ENCODE measurements at regions not wholly inside any gene's neighbourhood (a gene's known extent, or its start where the extent isn't known, plus 50 kb on each side); places are given as distances from the start of the nearest gene placed in this dataset.

DNA sequence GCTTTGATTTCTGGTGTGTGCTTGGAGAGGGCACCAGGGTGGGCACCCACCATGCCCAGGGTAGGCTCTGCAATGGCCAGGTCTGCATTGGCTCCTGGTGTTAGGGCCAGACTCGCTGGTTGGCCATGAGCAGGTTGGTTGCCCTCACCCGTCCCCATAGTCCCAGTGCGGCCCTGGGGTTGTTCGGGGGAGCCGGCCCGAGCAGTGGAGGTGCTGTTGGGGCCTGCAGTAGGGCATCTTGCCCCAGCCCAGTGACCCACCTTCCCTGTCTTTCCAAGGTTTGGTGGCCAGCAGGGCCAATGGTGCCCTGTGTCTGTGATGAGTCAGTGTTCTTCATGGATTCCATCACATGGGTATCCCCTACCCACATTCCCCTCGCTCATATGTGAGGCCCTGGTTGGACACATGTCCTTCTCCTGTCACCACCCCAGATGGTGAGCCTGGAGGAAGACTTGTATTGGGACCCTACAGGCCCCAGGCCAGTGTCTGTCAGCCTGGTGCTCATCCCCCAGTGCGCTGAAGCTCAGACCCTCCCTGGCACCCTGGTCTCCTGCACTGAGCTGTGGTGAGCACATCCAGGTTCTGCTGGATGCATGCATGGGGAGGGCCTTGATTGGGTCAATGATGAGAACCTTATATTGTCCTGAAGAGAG lies 190.1 kb downstream of the UBE3A start:
- TF ChIP-seq, protein P1, sequence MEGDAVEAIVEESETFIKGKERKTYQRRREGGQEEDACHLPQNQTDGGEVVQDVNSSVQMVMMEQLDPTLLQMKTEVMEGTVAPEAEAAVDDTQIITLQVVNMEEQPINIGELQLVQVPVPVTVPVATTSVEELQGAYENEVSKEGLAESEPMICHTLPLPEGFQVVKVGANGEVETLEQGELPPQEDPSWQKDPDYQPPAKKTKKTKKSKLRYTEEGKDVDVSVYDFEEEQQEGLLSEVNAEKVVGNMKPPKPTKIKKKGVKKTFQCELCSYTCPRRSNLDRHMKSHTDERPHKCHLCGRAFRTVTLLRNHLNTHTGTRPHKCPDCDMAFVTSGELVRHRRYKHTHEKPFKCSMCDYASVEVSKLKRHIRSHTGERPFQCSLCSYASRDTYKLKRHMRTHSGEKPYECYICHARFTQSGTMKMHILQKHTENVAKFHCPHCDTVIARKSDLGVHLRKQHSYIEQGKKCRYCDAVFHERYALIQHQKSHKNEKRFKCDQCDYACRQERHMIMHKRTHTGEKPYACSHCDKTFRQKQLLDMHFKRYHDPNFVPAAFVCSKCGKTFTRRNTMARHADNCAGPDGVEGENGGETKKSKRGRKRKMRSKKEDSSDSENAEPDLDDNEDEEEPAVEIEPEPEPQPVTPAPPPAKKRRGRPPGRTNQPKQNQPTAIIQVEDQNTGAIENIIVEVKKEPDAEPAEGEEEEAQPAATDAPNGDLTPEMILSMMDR (conservative IDR thresholded peaks at IDR 0.05; ENCODE audit: low read depth, low read length): no peak
- TF ChIP-seq EZH2phosphoT487 (IDR thresholded peaks at IDR 0.05; ENCODE audit: borderline replicate concordance, low read length): no peak

Measured in PC-3 (cell line).